ENCODE measurements at regions not wholly inside any gene's neighbourhood (a gene's known extent, or its start where the extent isn't known, plus 50 kb on each side); places are given as distances from the start of the nearest gene placed in this dataset.

GRCh38 chr9:104448036-104448435 lies 56.0 kb upstream of the OR13F1 start:
- peak; percentile 3 for DNase-seq (ENCODE audit: low spot score)
